Kasumi-1 (cell line): ENCODE measurements at regions not wholly inside any gene's neighbourhood (a gene's known extent, or its start where the extent isn't known, plus 50 kb on each side); places are given as distances from the start of the nearest gene placed in this dataset.

Experiments
- DNase-seq, 2 experiments: peaks; one replicate each; lab custom pipeline; 2025; lab: John Stamatoyannopoulos, UW

GRCh38 chr3:45330510-45331295, 57.7 kb upstream of the LARS2 start:
- DNase-seq, result no peak

GRCh38 chr3:45332493-45332892, 55.9 kb upstream of the LARS2 start:
- no peak for DNase-seq

DNA sequence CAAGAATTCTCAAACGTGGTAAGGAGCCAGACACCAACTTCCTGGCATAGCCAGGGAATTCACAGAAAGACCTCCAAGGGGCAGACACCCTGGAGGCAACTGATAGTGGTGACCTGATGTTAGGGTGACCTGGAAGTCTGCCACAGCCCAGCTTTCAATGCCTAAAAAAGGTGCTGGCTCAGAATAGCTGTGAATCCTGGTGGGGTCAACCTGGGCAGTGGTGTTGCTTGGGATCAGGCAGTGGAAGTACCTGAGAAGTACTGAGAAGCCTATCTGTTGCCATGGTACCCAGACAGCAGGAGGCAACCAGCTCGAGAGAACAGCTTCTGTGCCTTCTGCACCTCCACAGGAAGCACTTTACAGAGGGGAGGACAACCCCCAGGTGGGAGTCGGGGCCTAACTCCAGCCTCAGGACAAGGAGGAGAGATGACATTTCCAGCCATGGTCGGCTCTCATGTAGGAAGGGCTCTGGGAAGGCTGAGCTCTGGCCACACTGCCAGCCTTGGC, 55.4 kb upstream of the LARS2 start:
- no peak for DNase-seq

- DNase-seq, result peak; percentile 61 to 67
Observed at GRCh38 chr3:45333549-45333948, 54.8 kb upstream of the LARS2 start.

DNA sequence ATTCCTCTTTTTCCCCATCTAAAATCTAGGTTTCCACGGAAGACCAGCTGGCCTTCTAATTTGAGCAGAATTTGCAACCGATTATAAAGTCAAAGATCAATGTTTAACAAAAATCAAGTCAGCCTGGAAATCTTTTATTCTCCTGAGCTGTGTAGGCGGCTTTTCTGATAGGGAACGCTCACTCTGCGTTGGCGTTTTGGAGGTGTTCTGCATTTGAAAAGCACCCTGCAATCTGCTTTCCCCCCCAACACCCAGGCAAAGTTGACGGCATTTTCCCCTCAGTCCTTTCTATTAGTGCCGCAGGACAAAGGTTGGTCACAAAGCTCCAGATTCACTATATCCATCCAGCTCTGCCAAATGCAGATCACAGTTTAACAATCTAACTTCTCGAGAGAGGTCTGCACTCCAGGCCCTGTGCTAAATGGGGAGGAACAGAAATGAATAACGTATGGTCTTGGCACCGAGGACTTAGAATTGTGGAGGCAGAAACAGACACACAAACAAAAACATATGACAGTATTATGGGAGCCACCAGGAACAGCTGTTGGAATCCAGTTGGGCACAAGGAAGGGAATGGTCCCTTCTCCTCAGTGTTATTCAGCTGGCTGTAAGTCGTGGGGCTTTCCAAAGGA, 50.4 kb upstream of the LARS2 start:
- DNase-seq, result no peak
